Effector memory CD8-positive, alpha-beta T cell (primary cell): ENCODE measurements at regions not wholly inside any gene's neighbourhood (a gene's known extent, or its start where the extent isn't known, plus 50 kb on each side); places are given as distances from the start of the nearest gene placed in this dataset.

Source experiments
- ATAC-seq: fragments of 150-1000 bp; cut with Tn5 transposase; replicated peaks from 2 replicates; pipeline ENCODE4 v1.10.0; 2021; ENCODE audit warnings: mild to moderate bottlenecking, moderate library complexity
- DNase-seq, 3 experiments: peaks; one replicate each; pipeline ENCODE4 v3.0.0; 2021
- H3K27ac Mint-ChIP-seq, 2 donors: one replicate each; pipeline ENCODE4 v1.8.0; 2022; ENCODE audit warnings: mild to moderate bottlenecking in 2 of 2, mixed read lengths in 2 of 2, moderate library complexity in 2 of 2
- H3K27me3 Mint-ChIP-seq, 2 donors: one replicate each; pipeline ENCODE4 v1.8.0; 2022; ENCODE audit warnings: mixed read lengths in 2 of 2
- H3K36me3 Mint-ChIP-seq: one replicate; pipeline ENCODE4 v1.8.0; 2022; ENCODE audit warnings: mild to moderate bottlenecking, moderate library complexity, mixed read lengths; ENCODE audit not compliant: insufficient read depth
- H3K4me1 Mint-ChIP-seq, 2 donors: one replicate each; pipeline ENCODE4 v1.8.0; 2022; ENCODE audit warnings: low read depth in 2 of 2, mixed read lengths in 2 of 2
- H3K4me3 Mint-ChIP-seq, 2 donors: one replicate each; pipeline ENCODE4 v1.8.0; 2022; ENCODE audit warnings: mild to moderate bottlenecking in 2 of 2, mixed read lengths in 2 of 2, moderate library complexity in 2 of 2
- H3K9me3 Mint-ChIP-seq, 2 donors: one replicate each; pipeline ENCODE4 v1.8.0; 2022; ENCODE audit warnings: mixed read lengths in 2 of 2

GRCh38 chr2:5908071-5908470 lies 215.9 kb downstream of the SOX11 start:
- Mint-ChIP-seq H3K27me3 (no peaks in the 10 kb centered on the region), H3K4me3 (no peak overlapping the region), H3K27ac (no peak overlapping the region), H3K4me1 (no peaks in the 10 kb centered on the region), H3K9me3 (peaks cover 5 to 15% of the 10 kb centered on the region in 2 donors), H3K36me3 (no peaks in the 10 kb centered on the region)
- DNase-seq (no peak), ATAC-seq (no peak)

DNA sequence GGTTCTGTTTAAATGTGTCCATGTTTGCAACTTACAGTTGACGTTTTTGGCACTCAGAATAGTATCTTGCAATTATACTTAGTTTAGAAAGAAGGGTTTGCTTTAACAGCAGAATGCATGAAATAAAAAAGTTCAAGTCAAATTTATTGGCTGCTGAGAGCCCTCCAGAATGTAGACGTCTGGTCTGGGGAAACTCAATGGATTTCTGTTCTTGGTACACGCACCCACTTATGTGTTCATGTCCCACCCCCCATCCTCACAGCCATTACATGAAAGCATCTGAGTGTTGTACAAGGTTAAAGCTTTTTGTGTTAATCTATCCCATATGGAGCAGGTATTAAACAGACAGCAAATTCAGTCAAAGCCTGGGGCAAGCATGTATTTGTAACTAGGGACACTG lies 219.5 kb downstream of the SOX11 start:
- no peak overlapping the region for H3K4me3 Mint-ChIP-seq
- H3K36me3 Mint-ChIP-seq, result no peaks in the 10 kb centered on the region
- H3K27ac Mint-ChIP-seq, result no peak overlapping the region
- H3K9me3 Mint-ChIP-seq, result peaks cover 3 to 23% of the 10 kb centered on the region in 2 donors
- no peaks in the 10 kb centered on the region for H3K4me1 Mint-ChIP-seq
- no peaks in the 10 kb centered on the region for H3K27me3 Mint-ChIP-seq
- no peak for ATAC-seq
- DNase-seq, result no peak

GRCh38 chr2:5913711-5914395 lies 221.7 kb downstream of the SOX11 start:
- no peaks in the 10 kb centered on the region for H3K4me1 Mint-ChIP-seq
- H3K27me3 Mint-ChIP-seq, result no peaks in the 10 kb centered on the region
- no peak overlapping the region for H3K27ac Mint-ChIP-seq
- no peak for ATAC-seq
- H3K9me3 Mint-ChIP-seq, result peaks cover 3 to 20% of the 10 kb centered on the region in 2 donors
- no peaks in the 10 kb centered on the region for H3K36me3 Mint-ChIP-seq
- no peak overlapping the region for H3K4me3 Mint-ChIP-seq
- DNase-seq, result no peak

GRCh38 chr2:5914811-5915611 lies 222.8 kb downstream of the SOX11 start:
- no peaks in the 10 kb centered on the region for H3K4me1 Mint-ChIP-seq
- H3K36me3 Mint-ChIP-seq, result no peaks in the 10 kb centered on the region
- H3K27me3 Mint-ChIP-seq, result no peaks in the 10 kb centered on the region
- ATAC-seq, result no peak
- no peak overlapping the region for H3K27ac Mint-ChIP-seq
- H3K9me3 Mint-ChIP-seq, result peaks cover 3 to 30% of the 10 kb centered on the region in 2 donors
- no peak for DNase-seq
- no peak overlapping the region for H3K4me3 Mint-ChIP-seq

DNA sequence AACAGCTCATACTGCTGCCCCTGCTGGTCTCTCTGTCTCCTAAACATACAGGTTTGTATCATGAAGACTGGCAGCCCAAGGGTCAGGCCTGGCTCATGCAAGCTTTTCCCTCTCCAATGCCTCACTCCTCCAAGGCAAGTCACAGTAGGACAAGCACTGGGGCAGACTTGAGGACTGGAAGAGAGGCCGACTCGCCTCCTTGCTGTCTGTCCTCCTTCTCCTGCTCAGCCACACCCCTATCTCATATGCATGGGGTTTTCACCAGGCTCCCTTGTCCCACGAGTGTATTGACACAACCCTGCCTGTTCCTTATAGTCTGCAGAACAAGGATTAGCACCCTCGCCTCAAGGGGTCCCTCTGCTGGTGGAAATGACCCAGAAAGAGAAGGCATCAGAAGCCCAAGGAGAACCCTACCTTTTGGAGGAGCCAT lies 223.7 kb downstream of the SOX11 start:
- no peak for DNase-seq
- Mint-ChIP-seq H3K9me3 (peaks cover 3 to 33% of the 10 kb centered on the region in 2 donors), H3K27ac (no peak overlapping the region), H3K4me1 (no peaks in the 10 kb centered on the region), H3K4me3 (no peak overlapping the region), H3K36me3 (no peaks in the 10 kb centered on the region), H3K27me3 (no peaks in the 10 kb centered on the region)
- no peak for ATAC-seq

DNA sequence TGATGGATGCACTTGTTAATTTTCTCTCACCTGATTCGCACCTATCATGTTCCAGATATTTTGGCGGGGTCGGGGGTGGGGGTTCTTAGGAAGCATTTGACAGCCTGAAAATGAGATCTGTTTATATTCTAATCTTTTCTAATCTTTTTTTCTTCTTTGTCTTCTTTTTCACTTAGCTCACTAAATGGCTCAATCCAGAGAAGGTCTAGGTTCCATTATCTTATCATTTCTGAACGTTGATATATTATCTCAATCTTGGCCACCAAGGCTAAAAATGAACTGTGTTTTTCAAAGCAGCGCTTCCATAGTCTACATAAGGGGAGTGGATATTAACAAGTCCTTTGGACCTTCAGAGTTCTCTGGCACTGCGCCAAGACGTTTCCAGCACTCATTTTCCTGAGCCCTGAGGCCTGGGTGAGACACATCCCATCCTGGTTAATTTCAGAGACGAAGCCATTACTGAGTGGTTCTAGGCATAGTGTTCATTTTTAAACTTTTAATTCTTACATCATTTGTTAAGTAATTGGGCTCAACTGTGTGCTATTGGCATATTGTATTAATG lies 229.0 kb downstream of the SOX11 start:
- peaks cover 8 to 42% of the 10 kb centered on the region in 2 donors for H3K9me3 Mint-ChIP-seq
- ATAC-seq, result no peak

GRCh38 chr2:5923957-5924945 lies 232.1 kb downstream of the SOX11 start:
- Mint-ChIP-seq H3K4me3 (no peak overlapping the region), H3K27me3 (no peaks in the 10 kb centered on the region), H3K36me3 (no peaks in the 10 kb centered on the region), H3K4me1 (no peaks in the 10 kb centered on the region), H3K27ac (no peak overlapping the region), H3K9me3 (peaks cover 6 to 30% of the 10 kb centered on the region in 2 donors)
- ATAC-seq (no peak), DNase-seq (no peak)

More for the DNA sequence above, 229.0 kb downstream of the SOX11 start:
- Mint-ChIP-seq H3K36me3 (no peaks in the 10 kb centered on the region), H3K4me3 (no peak overlapping the region), H3K27me3 (no peaks in the 10 kb centered on the region), H3K27ac (no peak overlapping the region), H3K4me1 (no peaks in the 10 kb centered on the region)
- DNase-seq, result no peak

GRCh38 chr2:5925604-5926003 lies 233.4 kb downstream of the SOX11 start:
- Mint-ChIP-seq H3K9me3 (peaks cover 6 to 20% of the 10 kb centered on the region in 2 donors), H3K4me1 (no peaks in the 10 kb centered on the region), H3K36me3 (no peaks in the 10 kb centered on the region), H3K27ac (no peak overlapping the region), H3K27me3 (no peaks in the 10 kb centered on the region), H3K4me3 (no peak overlapping the region)
- DNase-seq (no peak), ATAC-seq (no peak)

DNA sequence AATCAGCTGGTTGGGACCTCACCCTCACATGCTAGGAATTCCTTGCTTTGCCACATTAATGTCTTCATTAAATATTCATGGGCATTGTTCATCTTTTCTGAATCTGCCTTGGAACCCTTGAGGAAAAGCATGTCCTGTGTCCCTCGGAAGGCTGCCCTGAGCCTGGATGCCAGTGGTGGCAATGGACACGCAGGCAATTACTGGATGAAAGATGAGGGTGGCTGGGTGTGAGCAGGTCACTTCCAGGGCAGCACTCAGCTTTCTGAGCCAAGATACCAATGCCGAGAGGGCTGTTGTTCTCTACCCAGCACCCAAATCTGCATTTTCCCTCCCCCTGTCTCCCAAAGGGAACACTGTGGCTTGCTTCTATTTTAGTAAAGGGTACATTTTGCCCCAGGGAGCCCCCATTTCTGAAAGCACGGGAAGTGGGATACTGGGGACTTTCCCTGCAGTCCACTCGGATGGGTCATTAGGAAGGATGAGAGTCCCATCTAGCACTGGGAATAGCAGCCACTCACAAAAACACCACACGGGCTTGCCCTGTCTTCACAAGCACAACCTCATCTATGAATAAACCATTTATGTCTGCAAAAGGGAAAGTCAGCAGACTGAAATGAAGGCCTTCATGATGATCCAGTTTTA lies 234.8 kb downstream of the SOX11 start:
- Mint-ChIP-seq H3K27me3 (no peaks in the 10 kb centered on the region), H3K4me3 (no peak overlapping the region), H3K9me3 (peaks cover 6 to 20% of the 10 kb centered on the region in 2 donors), H3K27ac (no peak overlapping the region), H3K4me1 (no peaks in the 10 kb centered on the region), H3K36me3 (no peaks in the 10 kb centered on the region)
- ATAC-seq (no peak), DNase-seq (no peak)

DNA sequence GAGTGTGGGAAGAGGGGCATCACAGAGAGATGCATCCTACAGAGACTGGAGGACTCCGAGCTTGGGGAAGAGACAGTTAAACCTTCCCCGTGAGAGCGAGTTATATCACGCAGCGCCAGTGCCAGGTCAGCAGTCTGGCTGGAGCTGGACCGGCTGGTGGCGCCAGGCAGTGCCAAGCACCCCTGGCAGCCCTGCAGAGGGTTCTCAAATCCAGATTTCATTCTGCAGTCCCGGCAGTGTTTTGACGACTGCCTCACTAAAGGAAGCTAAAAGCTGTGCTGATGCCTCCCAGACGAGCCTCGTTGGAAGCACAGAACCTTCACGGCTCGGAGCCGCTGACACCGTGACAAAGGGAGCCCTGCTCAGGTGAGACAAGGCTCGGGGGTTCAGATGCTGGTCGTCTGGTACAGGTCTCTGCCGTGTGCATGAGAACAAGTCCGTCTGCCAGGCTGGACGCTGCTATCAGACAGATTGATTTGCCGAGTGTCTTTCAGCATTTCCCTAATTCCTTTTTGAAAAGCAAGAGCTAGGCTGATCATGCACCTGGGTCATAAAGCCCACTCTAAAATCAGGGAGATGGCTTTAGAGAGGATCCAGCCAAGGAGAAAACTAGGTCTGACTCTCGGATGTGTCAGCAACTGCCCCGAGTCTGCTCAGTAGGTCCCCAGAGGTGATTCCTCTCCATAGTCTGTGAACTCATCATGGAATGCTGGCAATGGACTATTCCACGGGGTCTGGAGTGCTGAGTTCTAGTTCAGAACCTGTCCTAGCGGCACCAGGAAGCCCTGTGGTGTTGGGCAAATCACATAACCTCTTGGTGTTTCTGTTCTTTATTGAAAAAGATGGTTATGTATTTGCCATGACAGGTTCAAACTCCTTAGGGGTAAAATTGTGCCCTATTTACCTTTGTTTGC lies 240.6 kb downstream of the SOX11 start:
- H3K4me3 Mint-ChIP-seq, result no peak overlapping the region

GRCh38 chr2:5933669-5934068 lies 241.5 kb downstream of the SOX11 start:
- no peak for ATAC-seq
- Mint-ChIP-seq H3K9me3 (peaks cover 7 to 30% of the 10 kb centered on the region in 2 donors), H3K4me1 (no peaks in the 10 kb centered on the region), H3K27me3 (no peaks in the 10 kb centered on the region), H3K27ac (no peak overlapping the region), H3K36me3 (no peaks in the 10 kb centered on the region), H3K4me3 (no peak overlapping the region)
- DNase-seq, result no peak

More for the DNA sequence above, 240.6 kb downstream of the SOX11 start:
- Mint-ChIP-seq H3K27ac (no peak overlapping the region), H3K9me3 (peaks cover 9 to 30% of the 10 kb centered on the region in 2 donors), H3K4me1 (no peaks in the 10 kb centered on the region), H3K27me3 (no peaks in the 10 kb centered on the region), H3K36me3 (no peaks in the 10 kb centered on the region)
- DNase-seq, result no peak
- no peak for ATAC-seq

- Mint-ChIP-seq H3K9me3 (peaks cover 10 to 36% of the 10 kb centered on the region in 2 donors), H3K4me3 (no peak overlapping the region), H3K36me3 (no peaks in the 10 kb centered on the region), H3K4me1 (no peaks in the 10 kb centered on the region), H3K27ac (no peak overlapping the region), H3K27me3 (no peaks in the 10 kb centered on the region)
- ATAC-seq (no peak), DNase-seq (no peak)
Measured at GRCh38 chr2:5937321-5937720, 245.1 kb downstream of the SOX11 start.
